ENCODE measurements at regions not wholly inside any gene's neighbourhood (a gene's known extent, or its start where the extent isn't known, plus 50 kb on each side); places are given as distances from the start of the nearest gene placed in this dataset.

DNA sequence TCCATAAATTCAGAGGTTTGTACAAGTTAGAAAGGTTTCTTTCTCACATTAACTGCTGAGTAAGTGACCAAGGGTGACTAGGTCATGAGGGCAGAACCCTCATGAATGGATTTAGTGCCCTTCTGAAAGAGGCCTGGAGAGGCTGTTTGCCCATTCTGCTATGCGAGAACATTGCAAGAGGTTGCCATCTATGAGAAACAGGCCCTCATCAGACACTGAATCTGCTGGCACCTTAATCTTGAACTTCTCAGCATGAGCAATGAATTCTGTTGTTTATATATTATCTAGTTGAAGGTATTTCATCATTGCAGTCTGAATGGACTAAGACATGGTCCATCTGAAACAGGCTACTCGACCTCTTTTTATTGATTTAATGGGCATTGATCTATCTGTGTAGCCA is 96.2 kb upstream of the GPRIN3 start:
- no peak for TF ChIP-seq CTCF (IDR thresholded peaks at IDR 0.05; ENCODE audit: low read depth, low read length)
- no peak for TF ChIP-seq EZH2phosphoT487 (IDR thresholded peaks at IDR 0.05; ENCODE audit: low read depth)
